ENCODE measurements at regions not wholly inside any gene's neighbourhood (a gene's known extent, or its start where the extent isn't known, plus 50 kb on each side); places are given as distances from the start of the nearest gene placed in this dataset.
"Not testable (repeated sequence)": the region's sequence is repeated elsewhere in the genome, so short reads cannot be mapped to it uniquely, and the experiment has no call there.

DNA sequence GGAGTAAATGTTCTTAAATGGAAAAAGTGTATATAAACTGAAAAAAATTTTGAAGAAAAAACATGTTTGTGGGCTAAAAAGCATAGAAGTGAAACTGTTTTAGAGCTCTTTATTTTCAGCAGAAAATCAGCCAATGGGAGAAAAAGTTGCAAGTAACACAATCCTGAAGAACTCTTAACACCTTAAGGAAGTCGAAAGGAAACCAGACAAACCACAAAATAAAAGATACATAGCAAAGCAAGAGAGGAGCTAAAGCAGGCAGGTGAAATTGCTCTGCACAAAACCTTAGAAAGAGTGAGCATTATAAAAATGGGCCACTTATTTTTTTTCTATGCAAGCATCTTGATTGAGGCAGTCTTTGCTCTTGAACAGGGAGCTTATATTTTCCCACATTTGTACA lies 300.5 kb downstream of the RAP2B start:
- no peak overlapping the region for H3K4me3 ChIP-seq (ENCODE audit: low read depth, low read length)
- TF ChIP-seq, protein P1, sequence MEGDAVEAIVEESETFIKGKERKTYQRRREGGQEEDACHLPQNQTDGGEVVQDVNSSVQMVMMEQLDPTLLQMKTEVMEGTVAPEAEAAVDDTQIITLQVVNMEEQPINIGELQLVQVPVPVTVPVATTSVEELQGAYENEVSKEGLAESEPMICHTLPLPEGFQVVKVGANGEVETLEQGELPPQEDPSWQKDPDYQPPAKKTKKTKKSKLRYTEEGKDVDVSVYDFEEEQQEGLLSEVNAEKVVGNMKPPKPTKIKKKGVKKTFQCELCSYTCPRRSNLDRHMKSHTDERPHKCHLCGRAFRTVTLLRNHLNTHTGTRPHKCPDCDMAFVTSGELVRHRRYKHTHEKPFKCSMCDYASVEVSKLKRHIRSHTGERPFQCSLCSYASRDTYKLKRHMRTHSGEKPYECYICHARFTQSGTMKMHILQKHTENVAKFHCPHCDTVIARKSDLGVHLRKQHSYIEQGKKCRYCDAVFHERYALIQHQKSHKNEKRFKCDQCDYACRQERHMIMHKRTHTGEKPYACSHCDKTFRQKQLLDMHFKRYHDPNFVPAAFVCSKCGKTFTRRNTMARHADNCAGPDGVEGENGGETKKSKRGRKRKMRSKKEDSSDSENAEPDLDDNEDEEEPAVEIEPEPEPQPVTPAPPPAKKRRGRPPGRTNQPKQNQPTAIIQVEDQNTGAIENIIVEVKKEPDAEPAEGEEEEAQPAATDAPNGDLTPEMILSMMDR (IDR thresholded peaks at IDR 0.05; ENCODE audit: borderline replicate concordance, insufficient read depth, low read depth, low read length) = no peak

DNA sequence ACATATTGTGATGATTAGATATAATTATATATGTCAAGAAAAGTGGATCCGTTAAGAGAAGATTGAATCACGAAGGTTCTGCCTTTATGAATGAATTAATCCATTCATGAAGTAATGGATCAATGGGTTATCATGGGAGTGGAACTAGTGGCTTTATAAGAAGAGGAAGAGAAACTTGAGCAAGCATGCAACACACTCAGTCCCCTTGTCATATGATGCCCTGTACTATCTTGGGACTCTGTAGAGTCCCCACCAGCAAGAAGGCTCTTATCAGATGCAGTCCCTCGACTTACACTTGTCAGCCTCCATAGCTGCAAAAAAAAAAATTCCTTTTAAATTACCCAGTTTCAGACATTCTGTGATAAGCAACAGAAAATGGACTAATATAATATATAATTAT lies 301.9 kb downstream of the RAP2B start:
- H3K4me3 ChIP-seq (ENCODE audit: low read depth, low read length) = no peak overlapping the region
- TF ChIP-seq, protein P1 (IDR thresholded peaks at IDR 0.05; ENCODE audit: borderline replicate concordance, insufficient read depth, low read depth, low read length) = no peak

DNA sequence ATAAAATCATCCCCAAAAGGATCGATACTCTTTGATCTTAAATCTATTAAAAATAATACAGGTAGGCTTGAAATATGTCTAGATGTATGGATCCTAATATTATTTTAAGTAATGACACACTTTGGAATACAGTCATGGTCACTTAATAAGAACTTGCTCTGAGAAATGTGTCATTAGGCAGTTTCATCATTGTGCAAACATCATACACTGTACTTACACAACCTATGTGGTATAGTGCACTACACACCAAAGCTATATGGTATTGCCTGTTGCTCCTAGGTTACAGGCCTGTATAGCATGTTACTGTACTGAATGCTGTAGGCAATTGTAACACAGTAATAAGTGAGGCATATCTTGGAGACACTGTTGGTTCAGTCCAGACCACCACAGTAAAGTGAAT lies 307.1 kb downstream of the RAP2B start:
- no peak overlapping the region for H3K4me3 ChIP-seq (ENCODE audit: low read depth, low read length)

GRCh38 chr3:153484842-153485241 lies 322.8 kb downstream of the RAP2B start:
- no peak overlapping the region for H3K4me3 ChIP-seq (ENCODE audit: low read depth, low read length)
- TF ChIP-seq, protein P1 (IDR thresholded peaks at IDR 0.05; ENCODE audit: borderline replicate concordance, insufficient read depth, low read depth, low read length) = no peak

More for the DNA sequence above, 307.1 kb downstream of the RAP2B start:
- TF ChIP-seq, protein P1 (IDR thresholded peaks at IDR 0.05; ENCODE audit: borderline replicate concordance, insufficient read depth, low read depth, low read length) = no peak

DNA sequence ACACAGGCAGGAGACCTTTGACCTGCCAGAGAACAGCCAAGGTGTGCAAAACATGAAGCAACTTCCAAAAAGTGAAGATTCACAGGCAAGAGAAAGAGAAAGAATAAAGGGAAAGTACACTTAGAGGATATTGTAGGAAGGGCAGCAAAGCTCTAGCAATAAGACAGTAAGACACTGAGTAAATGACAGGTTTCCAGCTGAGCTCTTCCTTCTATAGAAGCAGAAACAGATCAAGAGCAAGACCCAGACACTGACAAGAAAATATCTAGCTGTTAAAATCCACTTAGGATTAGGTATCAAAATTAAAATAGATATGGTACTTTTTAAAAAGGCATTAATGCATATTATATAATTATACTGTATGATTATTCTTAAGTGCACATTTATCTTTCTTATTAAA lies 333.4 kb downstream of the RAP2B start:
- TF ChIP-seq, protein P1 (IDR thresholded peaks at IDR 0.05; ENCODE audit: borderline replicate concordance, insufficient read depth, low read depth, low read length) = no peak
- H3K4me3 ChIP-seq (ENCODE audit: low read depth, low read length) = no peak overlapping the region

DNA sequence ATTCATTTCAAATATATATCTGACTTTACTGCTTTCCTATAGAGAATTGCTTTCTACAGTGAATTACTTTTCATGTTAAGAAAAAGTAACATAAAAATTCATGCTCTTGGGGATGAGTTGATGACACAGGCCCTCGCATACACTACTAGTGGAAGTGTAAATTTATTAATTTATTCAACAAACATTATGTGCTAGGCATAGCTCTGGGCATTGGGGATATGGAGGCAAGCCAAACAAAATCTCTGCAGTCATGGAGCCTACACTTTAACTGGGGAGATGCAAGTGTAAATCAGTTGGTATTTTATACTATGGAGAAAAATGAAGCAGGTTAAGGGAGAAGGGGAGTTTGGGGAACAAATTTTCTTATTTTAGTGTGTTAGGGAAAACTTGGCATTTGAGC lies 340.7 kb downstream of the RAP2B start:
- TF ChIP-seq, protein P1 (IDR thresholded peaks at IDR 0.05; ENCODE audit: borderline replicate concordance, insufficient read depth, low read depth, low read length) = no peak
- no peak overlapping the region for H3K4me3 ChIP-seq (ENCODE audit: low read depth, low read length)

DNA sequence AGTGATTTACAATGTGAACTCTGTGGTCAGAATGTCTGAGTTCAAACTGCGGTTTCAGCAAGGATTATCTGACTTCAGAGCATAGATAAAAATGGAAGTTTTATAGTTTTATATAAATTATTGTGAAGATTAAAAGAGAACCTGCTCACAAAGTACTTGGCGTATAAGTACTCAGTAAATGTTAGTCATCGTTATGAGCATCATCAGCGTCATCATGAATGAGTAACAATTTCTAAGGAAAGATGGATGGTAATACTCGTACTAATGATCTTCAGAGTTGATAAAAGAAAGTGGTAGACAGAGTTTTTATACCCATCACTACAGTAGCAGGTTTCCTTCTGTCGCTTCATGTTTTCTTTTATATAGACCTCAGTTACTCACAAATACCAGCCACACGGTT lies 341.8 kb downstream of the RAP2B start:
- TF ChIP-seq, protein P1 (IDR thresholded peaks at IDR 0.05; ENCODE audit: borderline replicate concordance, insufficient read depth, low read depth, low read length) = no peak
- H3K4me3 ChIP-seq (ENCODE audit: low read depth, low read length) = no peak overlapping the region

DNA sequence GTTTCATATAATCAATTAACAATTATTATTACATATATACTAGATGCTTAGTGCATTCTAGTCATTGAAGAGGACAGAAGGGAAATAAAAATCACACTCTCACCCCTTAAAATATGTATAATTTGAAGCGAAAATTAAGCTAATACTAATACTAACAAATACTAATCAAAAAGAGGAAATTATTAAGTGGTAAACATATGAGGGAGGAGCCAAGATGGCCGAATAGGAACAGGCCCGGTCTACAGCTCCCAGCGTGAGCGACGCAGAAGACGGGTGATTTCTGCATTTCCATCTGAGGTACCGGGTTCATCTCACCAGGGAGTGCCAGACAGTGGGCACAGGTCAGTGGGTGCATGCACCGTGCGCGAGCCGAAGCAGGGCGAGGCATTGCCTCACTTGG lies 344.2 kb downstream of the RAP2B start:
- H3K4me3 ChIP-seq (ENCODE audit: low read depth, low read length) = not testable (repeated sequence)

- H3K4me3 ChIP-seq (ENCODE audit: low read depth, low read length) = not testable (repeated sequence)
Observed at GRCh38 chr3:153506686-153507085, 344.7 kb downstream of the RAP2B start.

Data from GM12875 (cell line).